ENCODE measurements at regions not wholly inside any gene's neighbourhood (a gene's known extent, or its start where the extent isn't known, plus 50 kb on each side); places are given as distances from the start of the nearest gene placed in this dataset.

GRCh38 chr1:244254467-244254866 lies 197.2 kb downstream of the ADSS2 start:
- Histone ChIP-seq H3K27ac (no peak overlapping the region), H3K9me3 (replicated peaks in 1 of 3) (no peaks in the 10 kb centered on the region), H3K27me3 (no peaks in the 10 kb centered on the region), H3K4me3 (no peak overlapping the region), H3K4me1 (replicated peaks in 1 of 2) (no peaks in the 10 kb centered on the region), H3K36me3 (replicated peaks in 1 of 2) (no peaks in the 10 kb centered on the region)
- TF ChIP-seq CTCF (IDR thresholded peaks at IDR 0.05) (no peak), POLR2A (IDR thresholded peaks at IDR 0.05) (no peak)
- DNase-seq: peak in 4 of 7 donors; percentile 19 to 59 (median 36)
- intact Hi-C loops (cut with DNase I): no loop called here
- 52 to 82% (median 74%) methylated on average over 6 of the region's 6 CpGs for WGBS, 4 donors

- intact Hi-C loops (cut with DNase I): no loop called here
- H3K4me3 ChIP-seq: no peak overlapping the region
- H3K27ac ChIP-seq: no peak overlapping the region
- no peaks in the 10 kb centered on the region for H3K4me1 ChIP-seq (replicated peaks in 1 of 2)
- no peaks in the 10 kb centered on the region for H3K27me3 ChIP-seq
- DNase-seq: no peak
- no peaks in the 10 kb centered on the region for H3K36me3 ChIP-seq (replicated peaks in 1 of 2)
- WGBS, 4 donors: 83 to 92% (median 91%) methylated on average over 5 of the region's 5 CpGs
- H3K9me3 ChIP-seq (replicated peaks in 1 of 3): no peaks in the 10 kb centered on the region
- TF ChIP-seq POLR2A (IDR thresholded peaks at IDR 0.05): no peak
- no peak for TF ChIP-seq CTCF (IDR thresholded peaks at IDR 0.05)
These were observed 196.2 kb downstream of the ADSS2 start for GRCh38 chr1:244255426-244255965.

- 65 to 79% (median 73%) methylated on average over 13 of the region's 13 CpGs for WGBS, 4 donors
These were observed 195.5 kb downstream of the ADSS2 start for GRCh38 chr1:244256086-244256676.

GRCh38 chr1:244264163-244264562 lies 187.5 kb downstream of the ADSS2 start:
- H3K9me3 ChIP-seq (replicated peaks in 1 of 3): no peaks in the 10 kb centered on the region
- H3K27me3 ChIP-seq: no peaks in the 10 kb centered on the region
- TF ChIP-seq POLR2A (IDR thresholded peaks at IDR 0.05): no peak
- TF ChIP-seq CTCF (IDR thresholded peaks at IDR 0.05): no peak
- no peak overlapping the region for H3K4me3 ChIP-seq
- no peaks in the 10 kb centered on the region for H3K4me1 ChIP-seq (replicated peaks in 1 of 2)
- WGBS, 4 donors: 69 to 77% (median 76%) methylated on average over 3 of the region's 3 CpGs
- H3K36me3 ChIP-seq (replicated peaks in 1 of 2): no peaks in the 10 kb centered on the region
- DNase-seq: no peak
- intact Hi-C loops (cut with DNase I): loop anchor here in 1 of 2 donors (10.0 kb wide), 1 partner anchor 209 kb away; the partner anchor contains the start of gene ZBTB18
- no peak overlapping the region for H3K27ac ChIP-seq

More at GRCh38 chr1:244256086-244256676, 195.5 kb downstream of the ADSS2 start:
- Histone ChIP-seq H3K9me3 (replicated peaks in 1 of 3) (no peaks in the 10 kb centered on the region), H3K4me3 (no peak overlapping the region), H3K4me1 (replicated peaks in 1 of 2) (no peaks in the 10 kb centered on the region), H3K27ac (no peak overlapping the region), H3K36me3 (replicated peaks in 1 of 2) (no peaks in the 10 kb centered on the region), H3K27me3 (no peaks in the 10 kb centered on the region)
- no peak for TF ChIP-seq POLR2A (IDR thresholded peaks at IDR 0.05)
- TF ChIP-seq CTCF (IDR thresholded peaks at IDR 0.05): no peak
- intact Hi-C loops (cut with DNase I): no loop called here
- DNase-seq: no peak
